ENCODE measurements at regions not wholly inside any gene's neighbourhood (a gene's known extent, or its start where the extent isn't known, plus 50 kb on each side); places are given as distances from the start of the nearest gene placed in this dataset.
"Not testable (repeated sequence)": the region's sequence is repeated elsewhere in the genome, so short reads cannot be mapped to it uniquely, and the experiment has no call there.

GRCh38 chr3:147299656-147300055 is 106.7 kb downstream of the ZIC4 start:
- Histone ChIP-seq H3K4me3 (ENCODE audit: extremely low read depth, insufficient read depth, low read length, poor library complexity, severe bottlenecking) (no peak overlapping the region), H3K27ac (ENCODE audit: low read depth, low read length, severe bottlenecking) (no peak overlapping the region), H3K4me1 (ENCODE audit: control insufficient read depth, insufficient read depth, low read length, poor library complexity, severe bottlenecking) (peaks cover 18% of the 10 kb centered on the region), H3K36me3 (ENCODE audit: control insufficient read depth, insufficient read depth, low read length) (no peaks in the 10 kb centered on the region), H3K9me3 (ENCODE audit: control insufficient read depth, low read length) (no peaks in the 10 kb centered on the region)
- WGBS, 2 experiments (ENCODE audit: insufficient coverage in 2 of 2) = 77 to 94% methylated on average over 2 of the region's 2 CpGs

- WGBS, 2 experiments (ENCODE audit: insufficient coverage in 2 of 2) = 43 to 67% methylated on average over 1 to 4 of the region's 4 CpGs
- no peak overlapping the region for H3K4me3 ChIP-seq (ENCODE audit: extremely low read depth, insufficient read depth, low read length, poor library complexity, severe bottlenecking)
Observed at GRCh38 chr3:147298511-147298982, 107.8 kb downstream of the ZIC4 start.

GRCh38 chr3:147297761-147298350 is 108.5 kb downstream of the ZIC4 start:
- peak overlapping the region; percentile 91 for H3K27ac ChIP-seq (ENCODE audit: low read depth, low read length, severe bottlenecking)

More at GRCh38 chr3:147298511-147298982, 107.8 kb downstream of the ZIC4 start:
- H3K36me3 ChIP-seq (ENCODE audit: control insufficient read depth, insufficient read depth, low read length) = no peaks in the 10 kb centered on the region
- H3K4me1 ChIP-seq (ENCODE audit: control insufficient read depth, insufficient read depth, low read length, poor library complexity, severe bottlenecking) = peaks cover 18% of the 10 kb centered on the region
- peak overlapping the region; percentile 91 for H3K27ac ChIP-seq (ENCODE audit: low read depth, low read length, severe bottlenecking)
- no peaks in the 10 kb centered on the region for H3K9me3 ChIP-seq (ENCODE audit: control insufficient read depth, low read length)

GRCh38 chr3:147287370-147287769 is 119.0 kb downstream of the ZIC4 start:
- H3K4me1 ChIP-seq (ENCODE audit: control insufficient read depth, insufficient read depth, low read length, poor library complexity, severe bottlenecking); H3K36me3 ChIP-seq (ENCODE audit: control insufficient read depth, insufficient read depth, low read length); H3K9me3 ChIP-seq (ENCODE audit: control insufficient read depth, low read length); H3K4me3 ChIP-seq (ENCODE audit: extremely low read depth, insufficient read depth, low read length, poor library complexity, severe bottlenecking); H3K27ac ChIP-seq (ENCODE audit: low read depth, low read length, severe bottlenecking): not testable (repeated sequence)
- 70% methylated on average over 4 of the region's 4 CpGs; no CpG with 5 or more reads in 1 of the 2 experiments for WGBS, 2 experiments (ENCODE audit: insufficient coverage in 2 of 2)

More at GRCh38 chr3:147297761-147298350, 108.5 kb downstream of the ZIC4 start:
- Histone ChIP-seq H3K4me1 (ENCODE audit: control insufficient read depth, insufficient read depth, low read length, poor library complexity, severe bottlenecking) (peaks cover 18% of the 10 kb centered on the region), H3K9me3 (ENCODE audit: control insufficient read depth, low read length) (no peaks in the 10 kb centered on the region), H3K36me3 (ENCODE audit: control insufficient read depth, insufficient read depth, low read length) (no peaks in the 10 kb centered on the region), H3K4me3 (ENCODE audit: extremely low read depth, insufficient read depth, low read length, poor library complexity, severe bottlenecking) (no peak overlapping the region)
- 83 to 94% methylated on average over 1 to 4 of the region's 6 CpGs for WGBS, 2 experiments (ENCODE audit: insufficient coverage in 2 of 2)

GRCh38 chr3:147269907-147270306 is 136.4 kb downstream of the ZIC4 start:
- Histone ChIP-seq H3K36me3 (ENCODE audit: control insufficient read depth, insufficient read depth, low read length) (no peaks in the 10 kb centered on the region), H3K4me3 (ENCODE audit: extremely low read depth, insufficient read depth, low read length, poor library complexity, severe bottlenecking) (no peak overlapping the region), H3K27ac (ENCODE audit: low read depth, low read length, severe bottlenecking) (no peak overlapping the region), H3K4me1 (ENCODE audit: control insufficient read depth, insufficient read depth, low read length, poor library complexity, severe bottlenecking) (no peaks in the 10 kb centered on the region), H3K9me3 (ENCODE audit: control insufficient read depth, low read length) (no peaks in the 10 kb centered on the region)
- WGBS, 2 experiments (ENCODE audit: insufficient coverage in 2 of 2) = 79 to 80% methylated on average over 2 to 3 of the region's 4 CpGs

- Histone ChIP-seq H3K4me3 (ENCODE audit: extremely low read depth, insufficient read depth, low read length, poor library complexity, severe bottlenecking) (no peak overlapping the region), H3K36me3 (ENCODE audit: control insufficient read depth, insufficient read depth, low read length) (no peaks in the 10 kb centered on the region), H3K27ac (ENCODE audit: low read depth, low read length, severe bottlenecking) (no peak overlapping the region), H3K4me1 (ENCODE audit: control insufficient read depth, insufficient read depth, low read length, poor library complexity, severe bottlenecking) (no peaks in the 10 kb centered on the region), H3K9me3 (ENCODE audit: control insufficient read depth, low read length) (no peaks in the 10 kb centered on the region)
- no CpG with 5 or more reads among the region's 3 CpGs for WGBS, 2 experiments (ENCODE audit: insufficient coverage in 2 of 2)
Observed at GRCh38 chr3:147267434-147267833, 138.9 kb downstream of the ZIC4 start.

GRCh38 chr3:147257944-147258343 is 148.4 kb downstream of the ZIC4 start:
- Histone ChIP-seq H3K36me3 (ENCODE audit: control insufficient read depth, insufficient read depth, low read length) (no peaks in the 10 kb centered on the region), H3K4me1 (ENCODE audit: control insufficient read depth, insufficient read depth, low read length, poor library complexity, severe bottlenecking) (no peaks in the 10 kb centered on the region), H3K27ac (ENCODE audit: low read depth, low read length, severe bottlenecking) (no peak overlapping the region), H3K9me3 (ENCODE audit: control insufficient read depth, low read length) (no peaks in the 10 kb centered on the region), H3K4me3 (ENCODE audit: extremely low read depth, insufficient read depth, low read length, poor library complexity, severe bottlenecking) (no peak overlapping the region)
- 83 to 100% methylated on average over 2 of the region's 2 CpGs for WGBS, 2 experiments (ENCODE audit: insufficient coverage in 2 of 2)

- Histone ChIP-seq H3K27ac (ENCODE audit: low read depth, low read length, severe bottlenecking) (no peak overlapping the region), H3K9me3 (ENCODE audit: control insufficient read depth, low read length) (no peaks in the 10 kb centered on the region), H3K36me3 (ENCODE audit: control insufficient read depth, insufficient read depth, low read length) (no peaks in the 10 kb centered on the region), H3K4me1 (ENCODE audit: control insufficient read depth, insufficient read depth, low read length, poor library complexity, severe bottlenecking) (no peaks in the 10 kb centered on the region), H3K4me3 (ENCODE audit: extremely low read depth, insufficient read depth, low read length, poor library complexity, severe bottlenecking) (no peak overlapping the region)
- WGBS, 2 experiments (ENCODE audit: insufficient coverage in 2 of 2) = 67% methylated on average over 1 of the region's 2 CpGs; no CpG with 5 or more reads in 1 of the 2 experiments
Observed at GRCh38 chr3:147256739-147257138, 149.6 kb downstream of the ZIC4 start.

- H3K4me3 ChIP-seq (ENCODE audit: extremely low read depth, insufficient read depth, low read length, poor library complexity, severe bottlenecking) = no peak overlapping the region
- H3K4me1 ChIP-seq (ENCODE audit: control insufficient read depth, insufficient read depth, low read length, poor library complexity, severe bottlenecking) = no peaks in the 10 kb centered on the region
- H3K9me3 ChIP-seq (ENCODE audit: control insufficient read depth, low read length) = no peaks in the 10 kb centered on the region
- no peak overlapping the region for H3K27ac ChIP-seq (ENCODE audit: low read depth, low read length, severe bottlenecking)
- WGBS, 2 experiments (ENCODE audit: insufficient coverage in 2 of 2) = no CpG with 5 or more reads among the region's 4 CpGs
- no peaks in the 10 kb centered on the region for H3K36me3 ChIP-seq (ENCODE audit: control insufficient read depth, insufficient read depth, low read length)
Observed at GRCh38 chr3:147246906-147247305, 159.4 kb downstream of the ZIC4 start.

- not testable (repeated sequence) for H3K9me3 ChIP-seq (ENCODE audit: control insufficient read depth, low read length); H3K36me3 ChIP-seq (ENCODE audit: control insufficient read depth, insufficient read depth, low read length); H3K27ac ChIP-seq (ENCODE audit: low read depth, low read length, severe bottlenecking); H3K4me1 ChIP-seq (ENCODE audit: control insufficient read depth, insufficient read depth, low read length, poor library complexity, severe bottlenecking); H3K4me3 ChIP-seq (ENCODE audit: extremely low read depth, insufficient read depth, low read length, poor library complexity, severe bottlenecking)
- WGBS, 2 experiments (ENCODE audit: insufficient coverage in 2 of 2) = 93 to 96% methylated on average over 28 to 30 of the region's 34 CpGs
Observed at GRCh38 chr3:147245638-147246037, 160.7 kb downstream of the ZIC4 start.

- not testable (repeated sequence) for H3K9me3 ChIP-seq (ENCODE audit: control insufficient read depth, low read length)
Observed at GRCh38 chr3:147245022-147245421, 161.3 kb downstream of the ZIC4 start.

More at GRCh38 chr3:147245022-147245421, 161.3 kb downstream of the ZIC4 start:
- not testable (repeated sequence) for H3K27ac ChIP-seq (ENCODE audit: low read depth, low read length, severe bottlenecking); H3K36me3 ChIP-seq (ENCODE audit: control insufficient read depth, insufficient read depth, low read length); H3K4me3 ChIP-seq (ENCODE audit: extremely low read depth, insufficient read depth, low read length, poor library complexity, severe bottlenecking); H3K4me1 ChIP-seq (ENCODE audit: control insufficient read depth, insufficient read depth, low read length, poor library complexity, severe bottlenecking)
- WGBS, 2 experiments (ENCODE audit: insufficient coverage in 2 of 2) = 96 to 99% methylated on average over 6 to 10 of the region's 10 CpGs

Data from mesodermal cell (in vitro differentiated cells).